AG04450 (cell line): ENCODE measurements at regions not wholly inside any gene's neighbourhood (a gene's known extent, or its start where the extent isn't known, plus 50 kb on each side); places are given as distances from the start of the nearest gene placed in this dataset.

Experiments used
- CTCF ChIA-PET: fragments of 300-600, 350-600 bp; formaldehyde crosslinking; extraction: SDS; loops from one replicate; lab custom pipeline; 2022; ENCODE audit warnings: antibody characterized with exemption, inconsistent platforms; lab: Charles Lee
- POLR2A ChIA-PET: fragments of 350-600 bp; formaldehyde crosslinking; extraction: SDS; loops from one replicate; lab custom pipeline; 2021; ENCODE audit warnings: antibody characterized with exemption, inconsistent platforms; lab: Yijun Ruan, JAX
- DNase-seq: peaks from one replicate; pipeline ENCODE4 v3.0.0-alpha.2; 2011; ENCODE audit warnings: low read depth, low spot score
- H3K27ac ChIP-seq: one replicate; pipeline ENCODE4 v1.5.1; 2012; ENCODE audit warnings: low read depth, low read length, control low read depth
- H3K27me3 ChIP-seq: one replicate; pipeline ENCODE4 v1.6.0; 2012; ENCODE audit warnings: low read length; ENCODE audit not compliant: control insufficient read depth, insufficient read depth
- H3K4me3 ChIP-seq: 2 replicates; pipeline ENCODE4 v1.5.1; 2011; ENCODE audit warnings: mild to moderate bottlenecking, low read depth, low read length, control low read depth
- H3K9me3 ChIP-seq: 2 replicates; pipeline ENCODE4 v1.5.1; 2012; ENCODE audit warnings: low read length; ENCODE audit not compliant: control insufficient read depth, insufficient read depth
- TF ChIP-seq, protein P1 (sequence below): IDR thresholded peaks from 2 replicates; pipeline ENCODE4 v1.5.1; 2011; ENCODE audit warnings: low read depth, low read length, control low read depth, inconsistent platforms

DNA sequence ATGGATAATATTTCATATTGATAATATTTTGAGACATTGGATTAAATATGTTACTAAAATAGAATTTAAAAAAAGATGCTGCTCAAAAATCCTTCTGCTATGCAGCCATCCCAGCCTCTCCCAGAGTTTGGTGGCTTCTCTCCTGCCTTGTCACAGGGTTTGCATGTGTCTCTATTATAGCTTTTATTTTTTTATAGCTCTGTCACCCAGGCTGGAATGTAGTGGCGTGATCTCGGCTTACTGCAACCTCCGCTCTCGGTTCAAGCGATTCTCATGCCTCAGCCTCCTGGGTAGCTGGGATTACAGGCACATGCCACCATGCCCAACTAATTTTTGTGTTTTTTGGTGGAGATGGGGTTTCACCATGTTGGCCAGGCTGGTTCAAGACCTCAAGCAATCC lies 50.7 kb upstream of the ID3 start:
- no peak for DNase-seq
- Histone ChIP-seq H3K27ac (no peak overlapping the region), H3K9me3 (no peaks in the 10 kb centered on the region), H3K4me3 (no peak overlapping the region), H3K27me3 (peaks cover 3% of the 10 kb centered on the region)
- POLR2A ChIA-PET = no interaction called here
- CTCF ChIA-PET = interaction anchor here (0.5 to 1.0 kb wide), 2 partner anchors 25 to 109 kb away, joined by 3 read pairs; no protein-coding TSS in a partner anchor
- TF ChIP-seq, protein P1, sequence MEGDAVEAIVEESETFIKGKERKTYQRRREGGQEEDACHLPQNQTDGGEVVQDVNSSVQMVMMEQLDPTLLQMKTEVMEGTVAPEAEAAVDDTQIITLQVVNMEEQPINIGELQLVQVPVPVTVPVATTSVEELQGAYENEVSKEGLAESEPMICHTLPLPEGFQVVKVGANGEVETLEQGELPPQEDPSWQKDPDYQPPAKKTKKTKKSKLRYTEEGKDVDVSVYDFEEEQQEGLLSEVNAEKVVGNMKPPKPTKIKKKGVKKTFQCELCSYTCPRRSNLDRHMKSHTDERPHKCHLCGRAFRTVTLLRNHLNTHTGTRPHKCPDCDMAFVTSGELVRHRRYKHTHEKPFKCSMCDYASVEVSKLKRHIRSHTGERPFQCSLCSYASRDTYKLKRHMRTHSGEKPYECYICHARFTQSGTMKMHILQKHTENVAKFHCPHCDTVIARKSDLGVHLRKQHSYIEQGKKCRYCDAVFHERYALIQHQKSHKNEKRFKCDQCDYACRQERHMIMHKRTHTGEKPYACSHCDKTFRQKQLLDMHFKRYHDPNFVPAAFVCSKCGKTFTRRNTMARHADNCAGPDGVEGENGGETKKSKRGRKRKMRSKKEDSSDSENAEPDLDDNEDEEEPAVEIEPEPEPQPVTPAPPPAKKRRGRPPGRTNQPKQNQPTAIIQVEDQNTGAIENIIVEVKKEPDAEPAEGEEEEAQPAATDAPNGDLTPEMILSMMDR = no peak
